Osteocyte (in vitro differentiated cells): ENCODE measurements at regions not wholly inside any gene's neighbourhood (a gene's known extent, or its start where the extent isn't known, plus 50 kb on each side); places are given as distances from the start of the nearest gene placed in this dataset.
"Not testable (repeated sequence)": the region's sequence is repeated elsewhere in the genome, so short reads cannot be mapped to it uniquely, and the experiment has no call there.

ENCODE experiments used
- DNase-seq: peaks from one replicate; pipeline ENCODE4 v3.0.0; 2021; ENCODE audit warnings: mixed read lengths; ENCODE audit not compliant: unreplicated experiment; ENCODE audit errors: extremely low spot score
- H3K27ac Mint-ChIP-seq: one replicate; pipeline ENCODE4 v1.8.0; 2021; ENCODE audit warnings: mild to moderate bottlenecking, mixed read lengths; ENCODE audit not compliant: unreplicated experiment
- H3K27me3 Mint-ChIP-seq: one replicate; pipeline ENCODE4 v1.8.0; 2021; ENCODE audit warnings: mixed read lengths; ENCODE audit not compliant: unreplicated experiment
- H3K36me3 Mint-ChIP-seq: one replicate; pipeline ENCODE4 v1.8.0; 2021; ENCODE audit warnings: mixed read lengths; ENCODE audit not compliant: unreplicated experiment
- H3K4me1 Mint-ChIP-seq: one replicate; pipeline ENCODE4 v1.8.0; 2021; ENCODE audit warnings: mixed read lengths; ENCODE audit not compliant: unreplicated experiment
- H3K4me3 Mint-ChIP-seq: one replicate; pipeline ENCODE4 v1.8.0; 2021; ENCODE audit warnings: mild to moderate bottlenecking, moderate library complexity, mixed read lengths; ENCODE audit not compliant: unreplicated experiment
- H3K9me3 Mint-ChIP-seq: one replicate; pipeline ENCODE4 v1.8.0; 2021; ENCODE audit warnings: mixed read lengths; ENCODE audit not compliant: unreplicated experiment
- CTCF ChIP-seq: fragments of 200-600 bp; sonication (generic); IDR thresholded peaks from 2 replicates; pipeline ENCODE4 v1.5.0; 2021; ENCODE audit warnings: antibody characterized with exemption, mild to moderate bottlenecking, moderate library complexity

GRCh38 chr14:48710133-48710532 lies 876.0 kb downstream of the RPS29 start:
- no peaks in the 10 kb centered on the region for H3K9me3 Mint-ChIP-seq
- H3K4me1 Mint-ChIP-seq, result no peaks in the 10 kb centered on the region
- no peak for TF ChIP-seq CTCF
- peaks cover 5% of the 10 kb centered on the region for H3K27me3 Mint-ChIP-seq
- no peak for DNase-seq
- no peak overlapping the region for H3K4me3 Mint-ChIP-seq
- H3K36me3 Mint-ChIP-seq, result no peaks in the 10 kb centered on the region
- H3K27ac Mint-ChIP-seq, result no peak overlapping the region

DNA sequence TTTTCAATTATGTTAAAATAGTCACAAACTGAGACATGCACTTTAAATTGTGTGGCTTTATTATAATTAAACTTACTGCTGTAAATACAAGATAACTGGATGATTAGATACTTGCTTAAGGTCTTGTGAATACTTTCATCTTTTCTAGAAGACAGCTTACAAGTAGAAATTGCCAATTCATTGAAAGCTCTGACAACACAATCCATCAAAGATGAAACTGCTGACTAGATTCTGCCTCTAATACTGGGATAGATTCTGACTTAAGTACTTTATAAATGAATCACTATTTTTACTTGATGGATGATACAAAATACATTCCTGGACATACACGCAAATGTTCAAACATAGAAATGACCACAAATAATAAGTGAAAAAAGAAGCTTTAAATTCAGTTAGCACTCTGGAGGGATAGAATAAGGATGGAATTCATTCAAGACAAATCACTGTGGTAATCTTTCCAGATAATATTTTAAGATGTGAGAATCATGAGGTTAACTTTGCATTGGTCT lies 876.8 kb downstream of the RPS29 start:
- DNase-seq, result no peak
- TF ChIP-seq CTCF, result no peak
- no peak overlapping the region for H3K4me3 Mint-ChIP-seq
- H3K27ac Mint-ChIP-seq, result no peak overlapping the region
- H3K27me3 Mint-ChIP-seq, result peaks cover 5% of the 10 kb centered on the region
- H3K36me3 Mint-ChIP-seq, result no peaks in the 10 kb centered on the region
- no peaks in the 10 kb centered on the region for H3K9me3 Mint-ChIP-seq
- no peaks in the 10 kb centered on the region for H3K4me1 Mint-ChIP-seq

GRCh38 chr14:48704639-48705038 lies 881.5 kb downstream of the RPS29 start:
- TF ChIP-seq CTCF, result no peak
- H3K4me1 Mint-ChIP-seq, result no peaks in the 10 kb centered on the region
- peaks cover 2% of the 10 kb centered on the region for H3K27me3 Mint-ChIP-seq
- no peaks in the 10 kb centered on the region for H3K36me3 Mint-ChIP-seq
- DNase-seq, result no peak
- no peak overlapping the region for H3K4me3 Mint-ChIP-seq
- H3K9me3 Mint-ChIP-seq, result peaks cover 9% of the 10 kb centered on the region
- H3K27ac Mint-ChIP-seq, result no peak overlapping the region

DNA sequence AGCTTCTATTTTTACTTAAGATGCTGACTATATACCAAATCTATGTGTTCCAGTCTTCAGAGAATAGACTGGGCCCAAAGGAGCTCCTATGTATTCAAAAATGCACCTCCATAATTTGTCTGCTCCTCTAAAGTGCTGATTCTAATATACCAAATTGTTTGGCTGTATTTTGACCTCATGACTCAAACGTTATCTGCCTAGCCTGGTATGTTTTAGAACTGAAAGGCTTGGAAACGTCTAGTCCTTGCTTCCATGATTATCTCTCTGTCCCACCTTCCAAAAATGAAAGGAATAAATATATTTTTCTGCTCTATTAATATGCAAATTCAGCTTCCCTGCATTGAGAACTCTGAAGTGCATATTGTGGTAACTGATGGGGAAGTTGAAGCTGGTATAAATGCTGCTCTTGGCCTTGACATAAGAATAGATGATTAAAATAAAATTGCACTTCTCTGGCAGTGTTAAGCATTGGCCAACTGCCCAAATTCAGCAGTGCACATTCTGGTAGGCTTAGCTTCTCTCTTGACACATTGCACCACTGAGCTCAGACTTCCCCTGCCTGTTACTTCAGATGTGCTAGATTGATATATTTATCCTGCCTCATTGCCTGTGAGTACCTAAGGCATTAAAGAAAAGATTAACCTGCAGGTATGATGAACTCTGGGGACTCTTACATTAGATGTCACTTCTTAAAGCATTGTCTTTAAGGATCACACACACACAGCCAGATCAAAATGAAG lies 882.3 kb downstream of the RPS29 start:
- no peak for DNase-seq
- TF ChIP-seq CTCF, result no peak
- H3K9me3 Mint-ChIP-seq, result peaks cover 9% of the 10 kb centered on the region
- no peak overlapping the region for H3K27ac Mint-ChIP-seq
- no peak overlapping the region for H3K4me3 Mint-ChIP-seq
- peaks cover 2% of the 10 kb centered on the region for H3K27me3 Mint-ChIP-seq
- H3K36me3 Mint-ChIP-seq, result no peaks in the 10 kb centered on the region
- no peaks in the 10 kb centered on the region for H3K4me1 Mint-ChIP-seq

DNA sequence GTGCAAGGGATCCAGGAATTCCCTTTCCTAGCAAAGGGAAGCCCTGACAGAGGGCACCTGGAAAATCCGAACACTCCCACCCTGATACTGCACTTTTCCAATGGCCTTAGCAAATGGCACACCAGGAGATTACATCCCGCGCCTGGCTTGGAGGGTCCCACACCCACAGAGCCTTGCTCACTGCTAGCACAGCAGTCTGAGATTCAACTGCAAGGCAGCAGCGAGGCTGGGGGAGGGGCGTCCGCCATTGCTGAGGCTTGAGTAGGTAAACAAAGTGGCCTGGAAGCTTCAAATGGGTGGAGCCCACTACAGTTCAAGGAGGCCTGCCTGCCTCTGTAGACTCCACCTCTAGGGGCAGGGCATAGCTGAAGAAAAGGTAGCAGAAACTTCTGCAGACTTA lies 888.8 kb downstream of the RPS29 start:
- not testable (repeated sequence) for DNase-seq, H3K4me1 Mint-ChIP-seq, H3K27me3 Mint-ChIP-seq, H3K4me3 Mint-ChIP-seq, H3K27ac Mint-ChIP-seq, H3K36me3 Mint-ChIP-seq
- H3K9me3 Mint-ChIP-seq, result peaks cover 15% of the 10 kb centered on the region
